HG03060 (cell line): ENCODE measurements at regions not wholly inside any gene's neighbourhood (a gene's known extent, or its start where the extent isn't known, plus 50 kb on each side); places are given as distances from the start of the nearest gene placed in this dataset.
"Not testable (repeated sequence)": the region's sequence is repeated elsewhere in the genome, so short reads cannot be mapped to it uniquely, and the experiment has no call there.

Experiments
- ATAC-seq: cut with Tn5 transposase; IDR thresholded peaks from one replicate; pipeline ENCODE4 v1.9.1; 2021; ENCODE audit warnings: low read depth, moderate number of reproducible peaks; ENCODE audit not compliant: unreplicated experiment

- not testable (repeated sequence) for ATAC-seq
These were observed 103.3 kb upstream of the SALL1 start for GRCh38 chr16:51254390-51254789.

DNA sequence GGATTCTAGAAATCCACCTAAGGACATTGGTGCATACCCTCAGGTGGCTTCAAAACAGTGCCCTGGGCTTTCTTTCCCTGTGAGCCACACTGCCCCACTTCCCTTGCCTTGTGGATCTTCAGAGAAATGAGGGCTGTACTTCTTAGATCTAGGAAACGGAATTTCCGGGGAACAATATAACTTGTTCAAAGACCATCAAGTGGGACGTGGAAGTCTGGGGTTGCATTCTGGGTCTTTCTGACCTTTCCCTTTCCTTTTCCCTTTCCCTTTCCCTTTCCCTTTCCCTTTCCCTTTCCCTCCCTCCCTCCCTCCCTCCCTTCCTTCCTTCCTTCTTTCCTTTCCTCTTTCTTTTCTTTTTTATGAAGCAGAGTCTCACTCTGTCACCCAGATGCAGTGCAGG, 97.1 kb upstream of the SALL1 start:
- no peak for ATAC-seq

GRCh38 chr16:51245658-51245995, 94.6 kb upstream of the SALL1 start:
- ATAC-seq: no peak

- ATAC-seq: no peak
These were observed 94.0 kb upstream of the SALL1 start for GRCh38 chr16:51244887-51245657.

GRCh38 chr16:51243936-51244436, 92.9 kb upstream of the SALL1 start:
- no peak for ATAC-seq

GRCh38 chr16:51242296-51242994, 91.4 kb upstream of the SALL1 start:
- ATAC-seq: no peak

DNA sequence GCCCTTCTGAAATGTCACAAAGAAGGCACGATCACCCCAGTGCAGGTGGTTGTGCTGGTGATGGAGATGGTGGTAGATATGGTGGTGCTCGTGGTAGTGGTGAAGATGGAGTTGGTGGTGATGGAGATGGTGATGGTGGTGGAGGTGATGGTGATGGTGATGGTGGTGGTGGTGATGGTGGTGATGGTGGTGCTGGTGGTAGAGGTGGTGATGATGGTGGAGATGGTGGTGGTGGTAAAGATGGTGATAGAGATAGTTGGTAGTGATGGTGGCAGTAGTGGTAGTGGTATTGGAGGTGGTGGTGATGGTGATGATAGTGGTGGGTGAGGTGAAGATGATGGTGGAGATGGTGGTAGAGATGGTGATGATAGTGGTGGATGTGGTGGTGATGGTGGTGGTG, 88.1 kb upstream of the SALL1 start:
- ATAC-seq: no peak

DNA sequence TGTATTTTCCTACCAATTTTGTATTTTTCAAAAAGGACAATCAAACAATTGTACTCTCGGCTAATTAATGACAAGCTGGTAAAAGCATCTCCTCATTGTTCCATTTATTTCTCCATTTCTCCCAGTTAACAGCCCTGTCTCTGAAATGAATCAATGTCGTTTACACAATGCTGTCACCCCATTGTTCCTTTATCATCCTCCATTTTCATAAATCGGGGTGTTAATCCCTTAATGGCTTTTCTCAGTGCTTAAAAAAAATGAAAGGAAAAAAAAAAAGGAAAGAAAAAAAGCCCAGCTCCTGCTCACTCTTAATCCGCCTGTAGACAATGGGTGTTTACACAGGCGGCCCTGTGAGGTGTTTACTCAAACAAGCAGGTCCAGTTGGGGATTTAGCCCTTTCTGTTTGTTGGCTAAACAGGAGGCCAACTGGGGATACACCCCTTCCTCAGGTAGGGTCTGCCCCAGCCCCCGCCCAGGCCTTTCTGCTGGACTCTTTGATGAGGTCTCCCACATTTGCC, 86.8 kb upstream of the SALL1 start:
- ATAC-seq: no peak

- ATAC-seq: no peak
These were observed 86.1 kb upstream of the SALL1 start for GRCh38 chr16:51237207-51237606.

GRCh38 chr16:51236583-51236982, 85.5 kb upstream of the SALL1 start:
- no peak for ATAC-seq

DNA sequence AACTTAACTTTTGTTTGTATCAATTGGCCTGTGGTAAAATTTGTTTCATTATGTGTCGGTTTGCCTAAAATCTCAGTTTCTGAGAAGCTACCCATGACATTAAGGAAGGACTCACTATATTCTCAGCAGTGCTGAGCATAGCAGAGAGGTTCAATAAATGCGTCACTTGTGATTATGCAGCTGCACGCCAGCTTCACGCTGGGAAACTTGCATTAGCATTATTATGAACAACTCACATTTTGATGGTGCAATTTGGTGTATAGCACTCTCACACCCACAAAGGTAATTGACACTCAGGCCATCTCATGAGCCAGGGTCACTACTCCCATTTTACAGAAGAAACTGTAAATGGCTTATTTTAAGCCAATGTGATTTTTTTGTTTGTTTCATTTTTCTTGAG, 80.6 kb upstream of the SALL1 start:
- ATAC-seq: no peak

GRCh38 chr16:51230035-51230434, 79.0 kb upstream of the SALL1 start:
- ATAC-seq: not testable (repeated sequence)

DNA sequence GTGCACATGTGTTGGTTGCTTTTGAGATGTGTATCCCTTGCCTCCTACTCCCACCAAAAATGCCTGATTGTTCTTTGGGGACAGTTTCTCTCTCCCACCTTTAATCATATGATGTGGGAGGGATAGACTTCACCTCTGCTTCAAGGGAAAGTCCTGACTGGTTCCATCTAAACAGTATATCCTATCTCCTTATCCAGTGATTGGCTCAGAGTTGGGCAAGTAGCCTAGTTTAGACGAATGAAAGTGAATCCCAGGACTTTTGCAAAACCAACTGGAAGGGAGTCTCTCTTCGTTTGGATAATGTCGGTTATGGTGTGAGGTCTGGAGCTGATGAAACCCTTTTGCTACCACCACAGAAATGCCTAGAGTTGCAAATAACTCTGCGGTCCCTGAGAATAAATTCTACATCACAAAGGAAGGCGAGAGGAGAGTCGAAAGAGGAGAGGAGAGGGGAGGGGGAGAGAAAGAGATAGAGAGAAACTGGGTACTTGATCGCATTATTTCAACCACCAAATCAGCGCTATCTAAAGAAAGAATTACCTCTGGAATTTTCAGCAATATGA, 77.1 kb upstream of the SALL1 start:
- no peak for ATAC-seq

DNA sequence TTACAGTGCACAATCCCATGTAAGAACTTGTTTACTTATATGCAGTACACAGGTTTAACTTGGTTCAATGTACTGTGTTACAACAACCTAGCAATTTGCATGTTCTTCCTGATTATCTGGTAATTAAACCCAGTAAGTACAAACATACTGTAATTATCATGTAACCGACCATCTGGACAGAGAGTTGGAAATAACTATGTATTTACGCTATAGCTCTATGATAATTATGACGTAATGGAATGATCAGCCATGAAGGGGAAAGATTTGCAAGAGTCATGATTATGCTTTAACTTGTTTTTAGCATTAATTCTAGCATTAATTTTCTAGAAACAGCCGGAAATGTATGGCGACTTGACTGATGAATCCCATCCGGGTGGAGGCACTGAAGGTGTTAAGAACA, 74.8 kb upstream of the SALL1 start:
- no peak for ATAC-seq

DNA sequence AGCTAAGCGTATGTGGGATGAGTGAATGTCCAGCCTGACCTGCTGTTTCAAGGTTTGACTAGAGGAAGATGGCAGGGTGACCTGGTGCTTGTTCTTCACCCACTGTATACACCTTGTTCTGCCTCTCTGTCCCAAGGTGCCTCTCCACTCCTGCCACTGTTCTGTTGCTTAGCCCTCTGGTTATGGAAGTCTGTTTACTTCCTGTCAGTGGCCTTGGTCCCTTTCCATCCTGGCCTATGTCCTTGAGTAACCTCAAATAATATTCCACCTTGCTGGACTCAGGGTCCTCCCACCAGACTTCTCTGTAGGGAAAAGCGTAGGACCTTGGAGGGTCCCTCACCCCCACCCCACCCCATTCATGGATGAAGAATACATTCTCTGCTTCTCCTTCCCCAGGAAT, 73.2 kb upstream of the SALL1 start:
- ATAC-seq: no peak

DNA sequence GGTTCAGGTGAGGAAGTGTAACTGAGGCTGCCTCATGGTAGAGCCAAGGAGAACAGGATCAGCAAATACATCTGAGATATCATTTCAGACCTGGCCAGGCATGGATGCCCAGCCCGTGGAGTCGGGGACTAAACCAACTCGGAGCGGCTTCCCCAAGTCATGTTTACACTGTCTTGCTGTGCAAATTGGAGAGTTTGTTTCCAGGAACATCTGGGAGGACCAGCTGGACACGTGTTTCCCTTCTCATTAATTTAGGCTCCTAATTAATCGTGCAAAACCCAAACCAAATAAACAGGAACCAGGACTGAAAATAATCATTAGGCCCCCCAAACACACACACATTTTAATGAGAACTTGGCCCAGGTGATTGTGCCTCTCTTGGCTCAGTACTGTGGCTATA, 70.9 kb upstream of the SALL1 start:
- ATAC-seq: no peak

DNA sequence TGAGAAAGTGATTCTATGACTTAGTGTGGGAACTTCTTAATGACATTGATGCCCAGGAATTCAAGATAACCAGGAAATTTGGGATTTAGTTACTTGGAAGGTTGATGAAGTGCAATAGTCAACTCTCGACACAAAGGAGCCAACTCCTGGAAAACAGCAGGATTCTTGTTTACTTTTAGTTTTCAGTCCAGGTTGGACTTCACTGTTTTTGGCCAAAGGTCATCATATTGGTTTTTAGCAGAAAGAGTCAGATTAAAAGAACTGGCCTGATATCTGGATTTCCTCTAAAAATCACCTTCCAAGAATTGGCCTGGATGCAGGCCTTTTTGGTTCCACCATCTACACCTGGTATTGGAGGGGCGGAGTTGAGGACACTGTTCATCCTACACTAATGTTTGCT, 60.1 kb upstream of the SALL1 start:
- no peak for ATAC-seq

DNA sequence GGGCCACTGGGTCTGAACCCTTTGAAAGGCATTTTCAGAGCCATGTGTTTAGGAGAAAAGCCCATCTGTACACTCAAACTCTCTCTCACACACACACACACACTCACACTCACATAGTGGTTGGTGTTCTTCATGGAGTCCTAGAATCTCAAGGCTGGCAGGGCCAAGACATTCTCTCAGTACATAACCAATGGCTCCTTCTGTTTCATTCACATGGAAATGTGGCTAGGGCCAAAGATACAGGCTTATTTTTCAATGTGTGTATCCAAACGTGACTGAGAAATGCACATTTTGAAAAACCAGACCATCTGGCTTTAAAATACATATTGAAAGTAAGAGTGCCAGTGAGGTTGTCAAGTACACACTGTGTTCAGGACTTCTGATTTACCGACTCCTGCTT, 59.0 kb upstream of the SALL1 start:
- no peak for ATAC-seq

DNA sequence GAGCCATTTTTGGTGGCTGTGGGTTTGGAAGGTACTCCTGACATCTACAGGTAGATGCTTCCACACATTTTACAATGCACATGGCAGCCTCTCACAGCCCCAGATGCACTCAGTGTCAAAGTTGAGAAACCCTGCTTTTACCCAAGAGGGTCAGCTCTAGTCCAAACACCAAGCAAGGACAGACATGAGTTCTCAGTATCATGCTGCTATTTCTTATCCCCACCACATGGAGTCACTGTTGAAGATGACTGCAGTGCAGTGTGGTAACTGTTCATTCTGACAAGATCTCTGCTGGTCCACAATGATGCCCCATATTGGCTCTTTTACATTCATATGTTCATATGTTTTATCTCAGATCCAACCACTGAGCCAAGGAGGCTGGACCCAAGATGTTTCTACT, 50.5 kb upstream of the SALL1 start:
- no peak for ATAC-seq
